Loucy (cell line): ENCODE measurements at regions not wholly inside any gene's neighbourhood (a gene's known extent, or its start where the extent isn't known, plus 50 kb on each side); places are given as distances from the start of the nearest gene placed in this dataset.
"Not testable (repeated sequence)": the region's sequence is repeated elsewhere in the genome, so short reads cannot be mapped to it uniquely, and the experiment has no call there.

Source experiments
- H2AFZ ChIP-seq: fragments of 200-600 bp; sonication (generic); 2 replicates; pipeline ENCODE4 v1.6.0; 2016; ENCODE audit warnings: antibody characterized with exemption, mild to moderate bottlenecking, low read length, moderate library complexity
- H3F3A ChIP-seq: fragments of 200-600 bp; 2 replicates; pipeline ENCODE4 v1.6.0; 2016; ENCODE audit warnings: antibody characterized with exemption, low read depth, mild to moderate bottlenecking
- H3K27me3 ChIP-seq: fragments of 200-600 bp; sonication (generic); 2 replicates; pipeline ENCODE4 v1.6.1; 2014; ENCODE audit warnings: low read length, mild to moderate bottlenecking; ENCODE audit not compliant: insufficient read depth, poor library complexity, severe bottlenecking
- H3K36me3 ChIP-seq: fragments of 200-600 bp; sonication (generic); 2 replicates; pipeline ENCODE4 v1.6.1; 2016; ENCODE audit warnings: low read length; ENCODE audit not compliant: insufficient read depth
- H3K4me1 ChIP-seq: fragments of 200-600 bp; sonication (generic); 2 replicates; pipeline ENCODE4 v1.5.1; 2014; ENCODE audit warnings: low read length, mild to moderate bottlenecking; ENCODE audit not compliant: insufficient read depth, poor library complexity, severe bottlenecking
- H3K4me2 ChIP-seq: fragments of 200-600 bp; sonication (generic); 2 replicates; pipeline ENCODE4 v1.6.0; 2014; ENCODE audit warnings: antibody characterized with exemption, low read length, low read depth, mild to moderate bottlenecking; ENCODE audit not compliant: poor library complexity, severe bottlenecking
- H3K4me3 ChIP-seq: fragments of 200-600 bp; sonication (generic); 2 replicates; pipeline ENCODE4 v1.5.1; 2014; ENCODE audit warnings: low read length, mild to moderate bottlenecking, mixed read lengths; ENCODE audit not compliant: poor library complexity, severe bottlenecking
- H3K79me2 ChIP-seq: fragments of 200-600 bp; sonication (generic); 2 replicates; pipeline ENCODE4 v1.6.1; 2014; ENCODE audit warnings: low read length; ENCODE audit not compliant: insufficient read depth
- H3K9ac ChIP-seq: fragments of 200-600 bp; sonication (generic); 2 replicates; pipeline ENCODE4 v1.6.0; 2014; ENCODE audit warnings: mild to moderate bottlenecking, low read depth, low read length, moderate library complexity; ENCODE audit not compliant: poor library complexity, severe bottlenecking
- H3K9me2 ChIP-seq: fragments of 200-600 bp; sonication (generic); replicated peaks from 2 replicates; pipeline ENCODE4 v1.6.1; 2016; ENCODE audit warnings: low read depth, low read length, mixed read lengths
- H3K9me3 ChIP-seq: fragments of 200-600 bp; sonication (generic); 2 replicates; pipeline ENCODE4 v1.6.1; 2014; ENCODE audit warnings: mild to moderate bottlenecking, antibody characterized with exemption, low read length, low read depth; ENCODE audit not compliant: insufficient read depth
- H4K20me1 ChIP-seq: fragments of 200-600 bp; sonication (generic); 2 replicates; pipeline ENCODE4 v1.6.0; 2014; ENCODE audit warnings: antibody characterized with exemption, low read length, mild to moderate bottlenecking; ENCODE audit not compliant: insufficient read depth, poor library complexity, severe bottlenecking
- EZH2phosphoT487 ChIP-seq: fragments of 200-600 bp; IDR thresholded peaks from 2 replicates; pipeline ENCODE4 v1.6.1; 2018; ENCODE audit warnings: antibody characterized with exemption, mild to moderate bottlenecking, moderate library complexity, borderline replicate concordance
- TF ChIP-seq, protein P1 (sequence below): fragments of 200-600 bp; sonication (generic); conservative IDR thresholded peaks from 2 replicates; pipeline ENCODE4 v1.5.1; 2014; ENCODE audit warnings: mild to moderate bottlenecking, antibody characterized with exemption, low read length

DNA sequence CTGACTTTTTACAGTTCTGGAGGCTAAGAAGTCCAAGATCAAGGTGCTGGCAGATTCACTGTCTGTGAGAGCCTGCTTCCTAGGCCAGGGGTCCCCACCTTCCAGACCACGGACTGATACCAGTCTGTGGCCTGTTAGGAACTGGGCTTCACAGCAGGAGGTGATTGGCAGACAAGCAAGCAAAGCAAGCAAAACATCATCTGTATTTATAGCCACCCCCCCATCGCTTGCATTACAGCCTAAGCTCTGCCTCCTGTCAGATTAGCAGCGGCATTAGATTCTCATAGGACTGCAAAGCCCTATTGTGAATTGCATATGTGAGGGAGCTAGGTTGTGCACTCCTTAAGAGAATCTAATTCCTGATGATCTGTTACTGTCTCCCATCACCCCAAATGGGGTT is 194.7 kb upstream of the THRB start:
- H4K20me1 ChIP-seq, result no peaks in the 10 kb centered on the region
- TF ChIP-seq EZH2phosphoT487, result no peak
- TF ChIP-seq, protein P1, sequence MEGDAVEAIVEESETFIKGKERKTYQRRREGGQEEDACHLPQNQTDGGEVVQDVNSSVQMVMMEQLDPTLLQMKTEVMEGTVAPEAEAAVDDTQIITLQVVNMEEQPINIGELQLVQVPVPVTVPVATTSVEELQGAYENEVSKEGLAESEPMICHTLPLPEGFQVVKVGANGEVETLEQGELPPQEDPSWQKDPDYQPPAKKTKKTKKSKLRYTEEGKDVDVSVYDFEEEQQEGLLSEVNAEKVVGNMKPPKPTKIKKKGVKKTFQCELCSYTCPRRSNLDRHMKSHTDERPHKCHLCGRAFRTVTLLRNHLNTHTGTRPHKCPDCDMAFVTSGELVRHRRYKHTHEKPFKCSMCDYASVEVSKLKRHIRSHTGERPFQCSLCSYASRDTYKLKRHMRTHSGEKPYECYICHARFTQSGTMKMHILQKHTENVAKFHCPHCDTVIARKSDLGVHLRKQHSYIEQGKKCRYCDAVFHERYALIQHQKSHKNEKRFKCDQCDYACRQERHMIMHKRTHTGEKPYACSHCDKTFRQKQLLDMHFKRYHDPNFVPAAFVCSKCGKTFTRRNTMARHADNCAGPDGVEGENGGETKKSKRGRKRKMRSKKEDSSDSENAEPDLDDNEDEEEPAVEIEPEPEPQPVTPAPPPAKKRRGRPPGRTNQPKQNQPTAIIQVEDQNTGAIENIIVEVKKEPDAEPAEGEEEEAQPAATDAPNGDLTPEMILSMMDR, result no peak
- no peaks in the 10 kb centered on the region for H3K79me2 ChIP-seq
- H3K36me3 ChIP-seq, result no peaks in the 10 kb centered on the region
- H3K27me3 ChIP-seq, result no peaks in the 10 kb centered on the region
- H3K4me1 ChIP-seq, result no peaks in the 10 kb centered on the region
- H3K9me2 ChIP-seq, result no peaks in the 10 kb centered on the region
- no peak overlapping the region for H3K4me3 ChIP-seq
- H3K9ac ChIP-seq, result no peak overlapping the region
- no peaks in the 10 kb centered on the region for H3F3A ChIP-seq
- H2AFZ ChIP-seq, result no peak overlapping the region
- H3K4me2 ChIP-seq, result no peak overlapping the region
- no peaks in the 10 kb centered on the region for H3K9me3 ChIP-seq

DNA sequence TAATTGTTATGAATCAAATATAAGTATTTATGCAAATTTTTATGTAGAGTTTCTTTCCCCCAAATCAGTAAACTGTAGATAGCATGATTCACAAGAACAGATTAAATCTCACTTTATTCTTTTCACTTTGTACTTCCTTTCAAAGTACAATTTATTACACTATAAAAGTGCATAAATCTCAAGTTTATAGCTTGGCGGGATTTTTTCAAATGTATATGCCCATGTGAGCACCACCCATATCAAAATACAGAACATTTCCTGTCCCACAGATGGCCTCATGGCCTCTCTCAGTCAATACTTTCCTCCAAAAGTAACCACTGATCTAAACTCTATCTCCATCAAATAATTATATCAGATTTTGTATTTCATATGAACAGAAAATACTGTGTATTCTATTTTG is 196.1 kb upstream of the THRB start:
- no peaks in the 10 kb centered on the region for H3K4me1 ChIP-seq
- no peaks in the 10 kb centered on the region for H3K9me3 ChIP-seq
- no peaks in the 10 kb centered on the region for H3K36me3 ChIP-seq
- TF ChIP-seq, protein P1, result no peak
- no peak for TF ChIP-seq EZH2phosphoT487
- H3K9ac ChIP-seq, result no peak overlapping the region
- no peaks in the 10 kb centered on the region for H4K20me1 ChIP-seq
- no peak overlapping the region for H3K4me2 ChIP-seq
- no peak overlapping the region for H2AFZ ChIP-seq
- H3K9me2 ChIP-seq, result no peaks in the 10 kb centered on the region
- H3K27me3 ChIP-seq, result no peaks in the 10 kb centered on the region
- no peaks in the 10 kb centered on the region for H3K79me2 ChIP-seq
- H3K4me3 ChIP-seq, result no peak overlapping the region
- H3F3A ChIP-seq, result no peaks in the 10 kb centered on the region

GRCh38 chr3:24699078-24699477 is 204.4 kb upstream of the THRB start:
- H3K9me2 ChIP-seq, H3K4me3 ChIP-seq, H3K79me2 ChIP-seq, H3K9ac ChIP-seq, H3F3A ChIP-seq, H3K27me3 ChIP-seq, H2AFZ ChIP-seq, H4K20me1 ChIP-seq, H3K4me2 ChIP-seq, H3K4me1 ChIP-seq, H3K36me3 ChIP-seq, H3K9me3 ChIP-seq: not testable (repeated sequence)

DNA sequence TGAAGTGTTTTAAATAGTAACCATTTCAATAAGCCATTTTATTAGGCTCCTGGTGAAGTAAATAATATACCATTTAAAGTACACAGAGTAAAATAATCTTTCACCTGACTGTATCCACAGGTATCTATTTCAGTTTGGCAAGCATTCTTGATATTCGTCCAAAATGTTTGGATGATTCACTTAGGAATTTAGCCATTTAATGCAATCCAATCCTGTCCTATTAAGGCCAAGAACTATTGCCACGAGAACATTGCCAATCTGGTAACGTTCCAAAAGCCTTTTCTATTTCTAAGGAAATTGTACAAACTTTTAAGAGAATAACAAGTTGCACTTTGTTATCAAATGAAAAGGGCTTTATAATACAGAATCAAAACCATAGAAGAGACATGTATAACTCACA is 209.8 kb upstream of the THRB start:
- H3K9me2 ChIP-seq, result no peaks in the 10 kb centered on the region

More for the DNA sequence above, 209.8 kb upstream of the THRB start:
- H4K20me1 ChIP-seq, result no peaks in the 10 kb centered on the region
- H3K4me2 ChIP-seq, result no peak overlapping the region
- no peak overlapping the region for H3K9ac ChIP-seq
- H3K4me3 ChIP-seq, result no peak overlapping the region
- H3F3A ChIP-seq, result no peaks in the 10 kb centered on the region
- no peak overlapping the region for H2AFZ ChIP-seq
- TF ChIP-seq EZH2phosphoT487, result no peak
- TF ChIP-seq, protein P1, result no peak
- no peaks in the 10 kb centered on the region for H3K79me2 ChIP-seq
- H3K4me1 ChIP-seq, result no peaks in the 10 kb centered on the region
- no peaks in the 10 kb centered on the region for H3K36me3 ChIP-seq
- no peaks in the 10 kb centered on the region for H3K9me3 ChIP-seq
- H3K27me3 ChIP-seq, result no peaks in the 10 kb centered on the region
